Activated CD4-positive, alpha-beta T cell treated with anti-CD3 and anti-CD28 coated beads, Interleukin-2, amount 50 U/mL, for 48 hours (primary cell): ENCODE measurements at regions not wholly inside any gene's neighbourhood (a gene's known extent, or its start where the extent isn't known, plus 50 kb on each side); places are given as distances from the start of the nearest gene placed in this dataset.
"Not testable (repeated sequence)": the region's sequence is repeated elsewhere in the genome, so short reads cannot be mapped to it uniquely, and the experiment has no call there.

ENCODE experiments used
- DNase-seq, 2 experiments: peaks; one replicate each; pipeline ENCODE4 v3.0.0-alpha.2; 2020

- no peak for DNase-seq
Measured at GRCh38 chr11:71095294-71095850, 157.0 kb downstream of the SHANK2 start.

DNA sequence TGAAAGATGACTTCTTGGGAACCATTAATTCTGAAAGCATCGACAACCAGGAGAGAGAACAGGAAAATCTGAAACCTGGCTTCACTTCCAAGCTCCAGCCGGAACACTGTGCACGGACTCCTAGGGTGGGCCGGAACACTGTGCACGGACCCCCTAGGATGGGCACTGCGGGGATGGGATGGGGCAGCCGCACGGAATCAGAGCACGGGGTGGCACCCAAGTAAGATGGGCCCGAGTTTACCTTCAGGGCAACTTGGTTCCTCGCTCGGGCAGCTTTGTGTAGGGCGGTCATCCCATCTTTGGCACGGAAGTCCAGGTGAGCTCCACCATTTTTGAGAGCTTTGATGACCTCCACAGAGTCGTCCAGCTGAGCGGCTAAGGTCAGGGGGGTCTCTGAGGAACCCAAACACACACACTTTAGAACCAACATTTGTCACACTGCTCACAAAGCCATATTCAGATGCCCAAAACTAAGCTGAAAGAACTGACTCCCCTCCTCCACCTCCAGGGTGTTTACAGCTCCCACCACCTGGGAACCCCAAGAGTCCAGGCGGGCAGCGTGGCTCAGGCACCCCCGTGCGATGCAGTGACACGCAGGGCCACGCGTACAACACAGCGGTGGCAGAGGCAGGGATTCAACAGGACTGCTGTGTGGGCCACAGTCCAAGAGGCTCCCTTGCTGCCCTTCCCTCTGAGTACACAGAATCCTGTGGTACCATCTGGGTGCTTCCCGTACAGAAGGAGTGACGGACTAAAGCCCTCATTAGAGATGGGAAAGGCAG lies 157.9 kb downstream of the SHANK2 start:
- DNase-seq, result no peak

- DNase-seq, result no peak
Measured at GRCh38 chr11:71093783-71094182, 158.6 kb downstream of the SHANK2 start.

GRCh38 chr11:71091506-71092265 lies 160.7 kb downstream of the SHANK2 start:
- DNase-seq, result no peak

DNA sequence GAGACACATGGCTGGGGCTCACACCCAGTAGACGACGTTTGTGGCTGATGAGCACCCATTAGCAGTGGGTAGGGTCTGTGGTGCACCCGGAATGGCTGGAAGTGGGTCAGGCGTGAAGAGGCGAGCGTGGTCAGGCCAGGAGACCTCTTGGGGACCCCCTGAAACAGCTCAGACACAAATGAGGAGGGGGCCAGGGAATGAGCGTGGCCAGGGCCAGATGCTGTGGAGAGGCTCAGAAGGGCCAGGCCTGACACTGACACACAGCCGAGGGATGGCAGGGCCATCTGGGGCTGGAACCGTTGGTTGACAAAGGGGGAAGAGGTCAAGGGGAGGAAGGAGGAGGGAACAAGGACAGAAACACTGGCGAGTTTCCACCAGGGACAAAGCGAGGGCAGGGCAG lies 162.8 kb downstream of the SHANK2 start:
- DNase-seq, result no peak

- not testable (repeated sequence) for DNase-seq
Measured at GRCh38 chr11:71088314-71089215, 163.8 kb downstream of the SHANK2 start.

GRCh38 chr11:71086687-71087258 lies 165.6 kb downstream of the SHANK2 start:
- peak; percentile 3 to 6 for DNase-seq

DNA sequence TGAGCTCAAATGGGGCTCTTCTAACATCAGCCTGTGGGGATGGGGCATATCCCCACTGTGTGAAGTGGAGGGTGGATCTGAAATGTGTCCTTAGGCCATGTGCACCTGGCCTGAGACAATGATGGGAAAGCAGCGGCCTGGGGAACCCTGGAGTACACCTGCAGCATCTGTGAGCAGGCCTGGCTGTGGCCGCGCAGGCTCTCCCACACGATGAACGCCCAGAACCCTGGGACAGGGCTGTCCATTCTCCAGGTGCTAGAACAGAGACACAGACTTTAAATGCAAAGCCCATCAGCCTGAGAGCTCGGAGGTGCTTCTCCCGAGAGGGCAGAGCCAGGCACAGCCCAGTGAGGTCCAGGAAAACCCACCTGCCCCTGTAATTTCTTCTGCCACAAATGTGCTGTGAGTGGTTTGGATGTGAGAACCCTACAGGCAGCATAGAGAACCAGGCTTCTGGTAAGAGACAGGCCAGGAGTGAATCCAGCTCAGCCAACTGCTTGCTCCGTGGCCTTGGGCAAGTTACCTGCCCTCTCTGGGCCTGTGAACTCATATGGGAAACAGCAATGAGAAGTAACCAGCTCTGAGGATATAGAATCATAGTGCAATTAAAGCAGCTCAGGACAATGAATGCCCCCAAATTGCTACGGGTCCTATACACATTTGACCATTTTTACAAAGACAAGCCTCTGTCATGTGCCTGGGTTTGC lies 167.9 kb downstream of the SHANK2 start:
- no peak for DNase-seq

- DNase-seq, result no peak
Measured at GRCh38 chr11:71083105-71083504, 169.3 kb downstream of the SHANK2 start.

DNA sequence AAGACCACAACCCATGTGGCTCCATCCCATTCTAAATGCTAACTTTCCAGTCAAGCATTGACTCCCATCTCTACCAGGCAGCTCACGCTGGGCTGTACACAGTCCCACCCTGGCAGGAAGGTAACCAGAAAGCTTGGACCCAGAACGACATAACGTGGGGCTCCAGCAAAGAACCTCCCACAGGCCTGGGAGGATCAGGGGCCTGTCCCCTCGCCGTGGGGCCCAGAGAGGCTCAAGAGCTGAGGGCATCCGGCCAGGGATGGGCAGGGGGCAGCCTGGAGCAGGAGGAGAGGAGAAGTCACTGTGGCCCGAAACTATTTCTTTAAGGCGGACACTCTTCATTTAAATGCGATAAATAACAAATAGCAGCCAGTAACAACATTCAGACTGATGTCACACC lies 169.9 kb downstream of the SHANK2 start:
- no peak for DNase-seq

GRCh38 chr11:71081704-71082230 lies 170.6 kb downstream of the SHANK2 start:
- no peak for DNase-seq

GRCh38 chr11:71080239-71081097 lies 171.9 kb downstream of the SHANK2 start:
- peak; percentile 56 to 69 for DNase-seq

GRCh38 chr11:71079795-71080194 lies 172.6 kb downstream of the SHANK2 start:
- DNase-seq, result no peak

- DNase-seq, result no peak
Measured at GRCh38 chr11:71078482-71078881, 173.9 kb downstream of the SHANK2 start.

DNA sequence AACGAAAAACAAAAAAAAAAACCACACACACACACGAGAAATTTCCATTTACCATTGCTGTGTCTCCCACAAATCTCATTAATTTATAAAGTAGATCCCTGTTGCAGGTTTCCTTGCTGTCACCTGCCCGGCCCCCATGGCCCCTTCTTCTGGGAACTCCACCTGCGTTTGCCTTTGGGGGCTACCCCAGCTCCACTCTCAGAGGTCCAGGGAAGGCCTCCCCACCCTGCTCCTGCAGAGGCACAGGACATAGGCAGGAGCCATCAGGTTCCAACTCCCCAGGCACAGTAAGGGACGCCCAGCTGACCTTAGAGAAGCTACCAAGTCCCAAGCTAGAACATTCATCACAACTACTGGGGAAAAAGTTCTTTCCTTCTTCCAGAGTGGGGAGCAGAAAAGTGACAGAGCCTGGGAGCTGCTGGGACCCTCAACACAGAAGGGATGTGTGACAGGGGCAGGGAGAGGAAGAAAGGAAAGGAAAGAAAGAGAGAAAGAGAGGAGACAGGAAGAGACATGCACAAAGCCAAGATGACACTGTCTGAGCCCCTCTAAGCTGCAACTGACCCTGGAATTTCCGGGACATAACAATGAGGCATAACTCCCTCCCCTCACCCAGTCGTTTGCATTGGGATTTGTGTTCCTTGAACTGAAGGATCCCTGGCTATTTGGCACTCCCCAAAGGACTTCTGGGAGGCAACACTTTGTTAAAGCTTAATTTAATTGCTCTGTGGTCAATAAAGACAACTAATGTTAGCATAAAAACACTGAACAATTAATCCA lies 175.7 kb downstream of the SHANK2 start:
- no peak for DNase-seq

GRCh38 chr11:71075871-71076420 lies 176.4 kb downstream of the SHANK2 start:
- no peak for DNase-seq

GRCh38 chr11:71075116-71075720 lies 177.2 kb downstream of the SHANK2 start:
- no peak for DNase-seq

DNA sequence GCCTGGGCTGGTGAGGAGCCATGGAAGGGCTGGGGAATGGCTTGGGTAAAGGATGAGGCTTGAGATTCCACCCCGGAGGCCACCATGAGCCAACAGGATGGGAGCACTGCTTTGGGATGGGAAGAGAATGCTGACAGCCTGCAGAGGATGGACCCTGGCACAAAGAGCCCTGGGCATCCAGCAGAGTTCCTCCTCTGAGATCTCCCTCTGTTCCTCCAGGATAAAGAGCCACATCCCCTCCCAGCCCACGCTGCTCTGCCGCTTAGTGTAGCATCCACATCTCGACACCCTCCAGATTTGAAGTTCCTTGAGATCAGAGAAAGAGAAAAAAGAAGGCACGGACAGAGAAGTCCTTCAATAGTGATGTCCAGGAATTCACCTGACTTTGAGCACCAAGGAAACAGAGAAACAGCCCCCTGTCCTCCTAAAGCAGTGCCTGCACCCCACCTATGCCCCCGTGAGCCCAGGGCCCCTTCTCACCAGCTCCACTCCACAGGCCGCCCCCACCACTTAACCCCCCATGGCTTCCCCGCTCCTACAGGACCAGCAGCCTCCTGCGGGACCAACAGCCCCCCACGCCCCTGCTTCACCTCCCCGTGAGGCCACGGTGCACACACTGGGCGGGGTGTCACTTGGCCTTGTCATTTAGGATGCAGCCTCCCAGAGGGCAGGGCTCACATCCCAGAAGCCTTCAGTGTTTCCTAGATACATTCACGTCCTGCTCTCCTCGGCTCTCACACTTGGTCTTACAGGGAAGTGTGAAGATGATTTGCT lies 180.5 kb downstream of the SHANK2 start:
- DNase-seq, result no peak
